Vagina (tissue), 2 donors: ENCODE measurements at regions not wholly inside any gene's neighbourhood (a gene's known extent, or its start where the extent isn't known, plus 50 kb on each side); places are given as distances from the start of the nearest gene placed in this dataset.

Experiments
- DNase-seq, 2 donors: peaks; one replicate each; pipeline ENCODE4 v3.0.0-alpha.2; 2017; ENCODE audit errors: extremely low spot score in 2 of 2
- H3K27ac ChIP-seq: fragments of 200-600 bp; sonication (generic); one replicate; pipeline ENCODE4 v1.5.1; 2019
- H3K27me3 ChIP-seq: fragments of 200-600 bp; sonication (generic); one replicate; pipeline ENCODE4 v1.5.1; 2019
- H3K36me3 ChIP-seq, 2 donors: fragments of 200-600 bp; sonication (generic); one replicate each; pipeline ENCODE4 v1.5.1; 2017 to 2019
- H3K4me1 ChIP-seq: fragments of 200-600 bp; sonication (generic); one replicate; pipeline ENCODE4 v1.5.1; 2019
- H3K4me3 ChIP-seq, 2 donors: fragments of 200-600 bp; sonication (generic); 1 replicate in 1 of 2; 2 replicates in 1 of 2; pipeline ENCODE4 v1.5.1; 2016 to 2019
- H3K9me3 ChIP-seq: fragments of 200-600 bp; sonication (generic); one replicate; pipeline ENCODE4 v1.5.1; 2019
- CTCF ChIP-seq, 3 experiments: fragments of 450-650 bp in 2 of 3; fragments of 200-600 bp in 1 of 3; sonication (generic) in 1 of 3; IDR thresholded peaks; one replicate each; pipeline ENCODE4 v1.5.1; 2017 to 2019; ENCODE audit warnings: antibody characterized with exemption in 3 of 3, mild to moderate bottlenecking in 2 of 3, moderate library complexity in 2 of 3
- POLR2A ChIP-seq, 2 donors: fragments of 450-650 bp; IDR thresholded peaks; one replicate each; pipeline ENCODE4 v1.6.1; 2017; ENCODE audit warnings: antibody characterized with exemption in 2 of 2, mild to moderate bottlenecking in 2 of 2, moderate library complexity in 2 of 2
- POLR2AphosphoS5 ChIP-seq, 2 donors: sonication (generic); formaldehyde crosslinking; IDR thresholded peaks; one replicate each; pipeline ENCODE4 v1.9.0; 2017; ENCODE audit warnings: antibody characterized with exemption in 2 of 2, mild to moderate bottlenecking in 2 of 2, low read depth in 1 of 2; ENCODE audit not compliant: insufficient read depth in 1 of 2
- intact Hi-C: fragments of 100-400 bp; cut with DNase I; formaldehyde crosslinking; loops from one replicate; pipeline ENCODE4 v1.15.1; 2023

- intact Hi-C loops = no loop called here
- DNase-seq = no peak
- Histone ChIP-seq H3K4me1 (no peaks in the 10 kb centered on the region), H3K27ac (no peak overlapping the region), H3K36me3 (no peaks in the 10 kb centered on the region), H3K9me3 (no peaks in the 10 kb centered on the region), H3K4me3 (no peak overlapping the region), H3K27me3 (no peaks in the 10 kb centered on the region)
- no peak for TF ChIP-seq POLR2AphosphoS5 (IDR thresholded peaks at IDR 0.05; ENCODE audit: insufficient read depth in 1 of 2, low read depth in 1 of 2)
- TF ChIP-seq POLR2A (IDR thresholded peaks at IDR 0.05) = no peak
- no peak for TF ChIP-seq CTCF (IDR thresholded peaks at IDR 0.05)
These were observed 57.3 kb upstream of the POMP start for GRCh38 chr13:28601581-28601980.

- DNase-seq = no peak
- Histone ChIP-seq H3K27ac (no peak overlapping the region), H3K27me3 (no peaks in the 10 kb centered on the region), H3K9me3 (no peaks in the 10 kb centered on the region), H3K4me3 (no peak overlapping the region), H3K4me1 (no peaks in the 10 kb centered on the region), H3K36me3 (no peaks in the 10 kb centered on the region)
- TF ChIP-seq POLR2AphosphoS5 (IDR thresholded peaks at IDR 0.05; ENCODE audit: insufficient read depth in 1 of 2, low read depth in 1 of 2) (peak in 1 of 2 donors; percentile 58), POLR2A (IDR thresholded peaks at IDR 0.05) (no peak)
- intact Hi-C loops = no loop called here
These were observed 61.3 kb upstream of the POMP start for GRCh38 chr13:28597641-28598040.

- H3K36me3 ChIP-seq = no peaks in the 10 kb centered on the region
- intact Hi-C loops = no loop called here
These were observed 68.5 kb upstream of the POMP start for GRCh38 chr13:28590461-28590860.

GRCh38 chr13:28588296-28588695 is 70.6 kb upstream of the POMP start:
- no peaks in the 10 kb centered on the region for H3K36me3 ChIP-seq
- intact Hi-C loops = no loop called here
- H3K27me3 ChIP-seq = no peaks in the 10 kb centered on the region
- no peaks in the 10 kb centered on the region for H3K9me3 ChIP-seq
- H3K4me1 ChIP-seq = no peaks in the 10 kb centered on the region
- H3K4me3 ChIP-seq = no peak overlapping the region
- DNase-seq = no peak
- no peak overlapping the region for H3K27ac ChIP-seq
- TF ChIP-seq CTCF (IDR thresholded peaks at IDR 0.05) = no peak

More at GRCh38 chr13:28590461-28590860, 68.5 kb upstream of the POMP start:
- TF ChIP-seq CTCF (IDR thresholded peaks at IDR 0.05) (no peak), POLR2AphosphoS5 (IDR thresholded peaks at IDR 0.05; ENCODE audit: insufficient read depth in 1 of 2, low read depth in 1 of 2) (no peak), POLR2A (IDR thresholded peaks at IDR 0.05) (no peak)
- DNase-seq = no peak
- H3K27ac ChIP-seq = no peak overlapping the region
- no peaks in the 10 kb centered on the region for H3K9me3 ChIP-seq
- H3K27me3 ChIP-seq = no peaks in the 10 kb centered on the region
- no peak overlapping the region for H3K4me3 ChIP-seq
- H3K4me1 ChIP-seq = no peaks in the 10 kb centered on the region

- Histone ChIP-seq H3K36me3 (no peaks in the 10 kb centered on the region), H3K4me3 (no peak overlapping the region), H3K27ac (no peak overlapping the region), H3K27me3 (no peaks in the 10 kb centered on the region), H3K9me3 (no peaks in the 10 kb centered on the region), H3K4me1 (no peaks in the 10 kb centered on the region)
- DNase-seq = no peak
- intact Hi-C loops = no loop called here
- TF ChIP-seq POLR2AphosphoS5 (IDR thresholded peaks at IDR 0.05; ENCODE audit: insufficient read depth in 1 of 2, low read depth in 1 of 2) (no peak), POLR2A (IDR thresholded peaks at IDR 0.05) (no peak), CTCF (IDR thresholded peaks at IDR 0.05) (no peak)
These were observed 71.8 kb upstream of the POMP start for GRCh38 chr13:28587174-28587540.
